Renal pelvis (tissue), 1 donor: ENCODE measurements at regions not wholly inside any gene's neighbourhood (a gene's known extent, or its start where the extent isn't known, plus 50 kb on each side); places are given as distances from the start of the nearest gene placed in this dataset.

Experiments used
- DNase-seq: peaks from one replicate; pipeline ENCODE4 v3.0.0-alpha.2; 2013

DNA sequence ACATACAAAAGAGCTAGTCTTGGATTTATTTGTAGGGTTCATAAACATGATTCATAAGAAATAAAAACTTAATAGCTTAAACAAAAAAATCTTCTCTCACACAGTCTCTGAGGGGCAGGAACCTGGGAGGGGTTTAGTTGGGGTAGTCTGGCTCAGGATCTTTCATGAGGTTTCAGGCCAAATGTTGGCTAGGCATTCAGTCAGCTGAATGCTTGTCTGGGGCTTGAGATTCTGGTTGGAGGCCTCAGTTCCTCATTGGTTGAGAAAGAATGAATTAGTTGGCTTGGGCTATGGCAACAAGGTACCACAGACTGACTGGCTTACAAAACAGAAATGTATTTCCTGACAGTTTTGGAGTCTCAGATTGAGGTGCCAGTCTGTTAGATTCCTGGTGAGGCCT, 74.3 kb downstream of the ANKRD7 start:
- no peak for DNase-seq

DNA sequence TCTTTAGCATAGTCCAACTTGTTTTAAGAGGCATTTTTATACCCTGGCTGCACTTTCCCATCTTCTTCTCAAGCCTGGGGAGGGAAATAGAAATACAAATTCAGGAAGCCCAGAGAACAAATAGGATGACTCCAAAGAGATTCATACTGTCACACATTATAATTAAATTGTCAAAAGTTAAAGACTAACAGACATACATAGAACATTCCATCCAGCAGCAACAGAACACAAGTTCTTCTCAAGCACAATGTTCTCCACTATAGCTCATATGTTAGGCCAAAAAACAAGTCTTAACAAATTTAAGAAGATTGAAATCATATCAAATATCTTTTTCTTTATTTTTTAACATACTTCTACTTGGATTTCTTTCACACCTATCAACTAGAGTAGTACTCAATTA, 75.7 kb downstream of the ANKRD7 start:
- DNase-seq = no peak

DNA sequence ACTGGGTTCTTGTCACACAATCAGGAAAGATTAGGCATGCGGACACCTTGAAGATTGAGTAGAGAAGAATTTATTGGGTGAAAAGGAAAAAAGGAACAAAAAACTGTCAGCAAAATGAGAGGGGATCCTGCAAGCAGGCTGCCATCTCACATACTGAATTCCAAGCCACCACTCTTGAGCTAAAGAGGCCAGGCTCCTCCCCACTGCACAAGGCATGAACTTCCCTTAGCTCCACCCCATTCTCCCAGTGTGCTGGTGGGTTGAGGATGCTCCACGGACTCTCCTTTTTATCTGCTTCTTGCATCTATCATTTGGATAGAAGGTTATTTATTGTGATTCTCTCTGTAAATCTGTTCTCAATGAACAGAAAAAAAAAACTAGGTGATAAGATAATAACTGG, 79.6 kb downstream of the ANKRD7 start:
- DNase-seq = no peak

DNA sequence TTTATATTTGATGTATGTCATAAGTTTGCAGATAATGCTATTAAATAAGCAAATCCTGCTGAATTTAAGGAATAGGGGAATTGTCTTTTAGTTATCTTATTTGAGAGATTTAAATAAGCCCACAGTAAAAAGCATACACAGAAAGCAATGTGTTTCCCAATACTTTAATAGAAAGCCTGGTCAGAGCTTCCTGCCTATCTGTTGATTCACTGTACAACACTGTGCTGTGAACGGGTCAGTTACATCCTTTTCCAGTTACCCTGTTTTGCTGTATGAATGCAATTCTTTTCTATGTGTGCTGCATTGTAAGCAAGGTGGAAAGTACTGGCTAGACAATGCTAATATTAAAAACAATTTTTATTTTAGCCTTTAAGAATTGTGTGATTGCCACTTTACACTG, 81.2 kb downstream of the ANKRD7 start:
- DNase-seq = no peak

DNA sequence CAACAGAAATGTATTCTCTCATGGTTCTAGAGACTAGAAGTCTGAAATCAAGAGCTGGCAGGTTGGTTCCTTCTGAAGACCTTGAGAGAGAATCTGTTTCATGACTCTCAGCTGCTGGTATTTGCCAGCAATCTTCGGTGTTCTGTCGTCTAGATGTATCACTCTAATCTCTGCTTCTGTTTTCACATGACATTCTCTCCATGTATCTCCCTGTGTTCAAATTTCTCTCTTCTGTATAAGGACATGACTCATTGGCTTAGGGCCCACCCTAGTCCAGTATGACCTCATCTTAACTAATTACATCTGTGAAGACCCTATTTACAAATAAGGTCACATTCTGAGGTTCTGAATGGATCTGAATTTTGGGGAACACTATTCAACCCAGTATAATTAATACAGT, 82.3 kb downstream of the ANKRD7 start:
- no peak for DNase-seq

DNA sequence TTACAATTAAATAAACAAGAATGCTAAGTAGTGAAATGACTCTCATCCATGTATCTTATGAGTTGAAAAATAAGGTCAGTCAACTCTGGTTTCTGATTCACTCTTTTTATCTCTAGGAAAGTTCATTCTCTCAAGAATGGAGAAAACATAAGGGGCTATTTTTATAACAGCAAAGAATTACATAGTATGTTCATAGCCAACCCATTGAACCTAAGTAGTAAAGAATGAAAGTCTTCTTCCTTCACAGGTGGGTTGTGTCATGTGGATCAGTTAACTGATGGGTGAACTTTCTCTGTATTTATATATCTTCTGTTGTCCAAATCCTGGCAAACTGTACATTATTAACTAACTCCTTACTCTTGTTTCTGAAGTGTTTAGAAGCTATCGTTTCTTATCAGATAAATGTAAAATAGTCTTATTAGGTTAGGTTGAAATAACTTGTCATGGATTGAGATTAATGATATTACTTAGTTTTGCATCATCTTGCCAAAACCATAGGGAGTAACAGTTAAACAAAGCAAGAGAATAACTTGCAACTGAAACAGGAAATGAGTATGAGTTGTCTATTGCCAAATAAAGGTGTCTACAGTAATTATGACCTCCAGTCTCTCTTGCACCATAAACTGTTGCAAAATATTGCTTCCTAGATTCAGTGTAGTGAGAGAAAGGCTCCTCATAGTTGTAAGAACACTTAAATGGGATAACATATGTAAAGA, 86.8 kb downstream of the ANKRD7 start:
- no peak for DNase-seq

DNA sequence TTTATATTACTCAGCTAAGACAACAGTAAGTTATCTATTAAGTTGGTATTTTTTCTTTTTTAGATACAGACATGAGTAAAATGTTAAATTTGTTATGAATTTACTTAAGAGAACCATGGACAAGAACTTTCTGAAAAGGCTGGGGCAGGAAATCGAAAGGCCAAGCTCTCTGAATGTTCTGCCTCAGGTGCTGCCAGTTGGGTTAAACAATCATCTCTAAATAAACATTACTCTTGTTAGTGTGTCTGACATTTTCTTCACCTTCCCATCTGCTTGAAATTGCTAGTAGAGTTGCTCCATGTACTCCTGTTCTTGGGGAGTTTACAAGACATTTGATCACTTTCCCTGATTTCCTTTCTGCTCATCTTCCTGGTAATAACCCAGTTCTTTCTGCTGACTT, 87.5 kb downstream of the ANKRD7 start:
- no peak for DNase-seq

- no peak for DNase-seq
Observed at GRCh38 chr7:118312966-118313365, 88.5 kb downstream of the ANKRD7 start.

- no peak for DNase-seq
Observed at GRCh38 chr7:118324790-118325449, 100.4 kb downstream of the ANKRD7 start.

DNA sequence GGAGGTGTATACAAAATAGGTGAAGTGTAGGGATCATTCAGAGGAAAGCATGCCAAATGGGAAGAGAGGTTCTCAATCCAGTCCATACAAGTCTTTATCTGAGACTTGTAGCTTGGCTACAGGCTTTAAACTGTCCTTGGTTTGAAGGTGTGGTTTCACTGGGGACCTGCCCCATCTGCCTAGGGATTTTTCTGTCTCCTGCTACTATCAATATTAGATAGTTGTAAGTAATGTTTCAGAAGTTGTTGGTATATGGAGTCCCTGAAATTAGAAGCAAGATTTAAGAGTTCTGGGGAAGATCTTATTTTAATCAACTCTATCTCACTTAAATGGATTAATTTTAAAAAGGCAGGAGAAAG, 100.9 kb downstream of the ANKRD7 start:
- no peak for DNase-seq

GRCh38 chr7:118327174-118327573, 102.7 kb downstream of the ANKRD7 start:
- DNase-seq = peak; percentile 11

DNA sequence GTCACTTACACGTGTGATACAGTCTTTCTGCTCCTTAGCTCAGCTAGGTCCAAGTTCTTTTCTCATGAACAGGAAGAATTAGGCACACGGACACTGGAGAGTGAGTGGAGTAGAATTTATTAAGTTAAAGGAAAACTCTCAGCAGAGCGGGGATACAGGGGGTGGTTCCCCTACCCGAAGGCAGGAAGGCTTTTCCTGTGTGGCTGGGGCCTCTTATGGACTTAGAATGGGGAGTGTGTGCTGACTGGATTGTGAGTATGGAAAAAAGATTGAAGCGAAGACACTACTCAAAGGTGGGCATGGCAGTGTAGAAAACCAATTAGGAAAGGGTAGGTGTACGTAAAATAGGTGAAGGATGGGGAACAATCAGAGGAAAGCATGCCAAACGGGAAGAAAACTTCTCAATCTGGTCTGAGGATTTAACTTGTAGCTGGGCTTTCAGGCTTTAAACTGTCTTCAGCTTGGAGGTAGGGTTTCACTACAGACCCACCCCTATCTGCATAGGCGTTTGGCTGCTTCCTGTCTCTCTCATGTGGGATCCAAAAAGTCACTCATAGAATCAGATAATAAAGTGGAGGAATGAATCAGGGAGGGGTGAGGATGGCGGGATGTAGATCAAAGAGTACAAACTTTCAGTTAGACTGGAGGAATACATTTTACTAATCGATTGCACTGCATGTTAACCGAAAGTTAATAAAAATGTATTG, 104.2 kb downstream of the ANKRD7 start:
- no peak for DNase-seq

- no peak for DNase-seq
Observed at GRCh38 chr7:118330388-118330787, 105.9 kb downstream of the ANKRD7 start.

GRCh38 chr7:118346748-118347147, 122.2 kb downstream of the ANKRD7 start:
- no peak for DNase-seq

- DNase-seq = no peak
Observed at GRCh38 chr7:118349604-118350003, 125.1 kb downstream of the ANKRD7 start.

GRCh38 chr7:118350260-118350659, 125.8 kb downstream of the ANKRD7 start:
- no peak for DNase-seq

GRCh38 chr7:118352867-118353453, 128.5 kb downstream of the ANKRD7 start:
- peak; percentile 4 for DNase-seq

DNA sequence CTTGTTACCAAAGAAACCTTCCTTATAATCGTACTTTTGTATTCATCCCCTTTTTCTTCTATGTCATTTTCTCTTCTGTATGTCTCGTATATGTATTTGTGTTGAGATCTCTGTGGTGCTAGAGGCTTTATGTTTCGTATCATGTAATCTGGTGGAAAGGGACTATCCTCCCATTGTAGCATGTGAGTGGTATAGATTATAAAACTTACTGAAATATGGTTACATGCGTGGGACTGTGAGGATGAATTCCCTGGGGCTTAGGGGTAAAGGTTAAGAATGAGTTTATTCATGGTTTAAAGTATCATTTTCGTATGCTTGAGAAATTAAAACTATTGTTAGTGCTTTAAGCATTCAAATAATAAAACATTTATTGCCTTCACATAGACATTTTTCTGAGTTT, 141.9 kb downstream of the ANKRD7 start:
- no peak for DNase-seq

GRCh38 chr7:118368958-118369357, 144.5 kb downstream of the ANKRD7 start:
- DNase-seq = no peak

DNA sequence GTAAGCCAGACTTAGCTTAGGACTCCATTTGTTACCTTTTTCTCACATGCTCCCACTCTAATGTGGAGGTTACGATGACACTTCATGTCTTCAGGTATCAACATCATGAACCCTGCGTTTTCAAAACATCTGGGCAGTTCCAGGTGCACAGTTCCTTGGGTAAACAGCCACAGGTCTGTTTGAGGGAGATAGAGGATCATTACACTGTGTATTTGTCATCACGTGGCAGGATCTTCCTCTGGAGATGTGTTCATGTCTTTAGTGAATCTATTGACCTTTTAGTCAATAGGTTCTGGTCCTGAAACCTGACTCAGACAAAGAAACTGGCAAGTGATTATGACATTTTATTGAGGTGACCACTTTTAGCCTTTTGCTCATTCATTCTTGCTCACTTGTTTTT, 145.5 kb downstream of the ANKRD7 start:
- DNase-seq = no peak

DNA sequence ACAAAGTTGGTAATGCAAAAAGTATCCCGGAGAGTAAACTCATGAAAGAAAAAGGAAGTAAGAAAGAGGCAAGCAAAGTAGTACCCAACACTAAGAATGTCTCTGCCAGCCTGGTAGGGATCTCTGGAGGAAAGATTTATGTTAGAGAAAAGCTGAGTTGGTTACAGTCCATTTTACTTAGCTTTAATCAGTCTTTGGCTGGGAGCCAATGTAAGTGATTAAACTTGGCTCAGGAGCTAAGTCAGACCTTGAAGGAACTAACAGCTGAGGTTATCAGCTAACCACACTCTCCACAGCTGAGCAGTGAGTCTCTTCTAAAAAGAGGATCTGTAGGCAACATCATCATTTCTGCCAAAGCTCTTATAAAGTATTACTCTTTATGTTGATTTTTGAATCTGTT, 148.0 kb downstream of the ANKRD7 start:
- DNase-seq = no peak

- no peak for DNase-seq
Observed at GRCh38 chr7:118389629-118390028, 165.1 kb downstream of the ANKRD7 start.

DNA sequence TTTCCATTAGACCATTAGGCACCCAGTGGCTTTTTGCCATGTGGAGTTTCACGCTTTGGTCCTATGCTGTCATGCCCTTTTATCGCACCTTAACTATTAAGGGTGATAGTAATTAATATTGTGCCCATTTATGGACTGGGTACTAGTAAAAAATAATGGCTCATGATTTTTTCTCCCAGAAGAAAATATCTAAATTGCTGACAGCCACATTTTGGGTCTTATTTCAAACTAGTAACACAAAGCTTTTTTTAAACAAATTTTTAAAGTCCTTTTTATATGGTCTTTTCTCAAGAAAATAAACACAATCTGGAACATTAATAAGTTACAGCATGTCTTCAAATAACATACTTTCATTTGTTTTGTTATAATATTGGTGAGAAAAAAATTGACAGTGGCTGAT, 179.7 kb downstream of the ANKRD7 start:
- DNase-seq = no peak
